K562 (cell line): ENCODE measurements at regions not wholly inside any gene's neighbourhood (a gene's known extent, or its start where the extent isn't known, plus 50 kb on each side); places are given as distances from the start of the nearest gene placed in this dataset.

ENCODE experiments used
- ATAC-seq: fragments of 200-7000 bp; cut with Tn5 transposase; 3 replicates; pipeline ENCODE4 v1.9.1; 2020; ENCODE audit warnings: moderate library complexity
- BruUV-seq: library from RNA; stranded (reverse); fragments of 400-500 nt; replicated peaks from 2 replicates; lab custom pipeline; 2021; lab: Mats Ljungman, UMichigan
- CTCF ChIA-PET: fragments of 300-600 bp; formaldehyde crosslinking; extraction: SDS; loops from one replicate; lab custom pipeline; 2021; ENCODE audit warnings: low intra/inter-chr PET ratio; lab: Yijun Ruan, JAX
- POLR2A ChIA-PET: fragments of 300-600, 350-650 bp; sonication (Branson Sonifier 250); formaldehyde crosslinking; extraction: SDS; loops from one replicate; lab custom pipeline; 2021; ENCODE audit warnings: antibody characterized with exemption, inconsistent platforms; lab: Yijun Ruan, JAX
- DNase-seq, 4 experiments: peaks; one replicate each; pipeline versions ENCODE4 v3.0.0 to v3.0.0-alpha.2; 2011 to 2018; ENCODE audit warnings: low spot score in 3 of 4, mixed read lengths in 3 of 4; ENCODE audit errors: extremely low read depth in 1 of 4
- FAIRE-seq: peaks from 2 replicates; lab custom pipeline; 2011; peaks lifted over from hg19 to GRCh38; lab: Jason Lieb, UNC
- H2AFZ ChIP-seq: 2 replicates; pipeline ENCODE4 v1.6.0; 2011; ENCODE audit warnings: low read depth, low read length, control low read depth, inconsistent platforms
- H3K27ac ChIP-seq: fragments of 200-600 bp; 3 replicates; pipeline ENCODE4 v1.8.0; 2011; ENCODE audit warnings: low read depth, mild to moderate bottlenecking, control low read depth, inconsistent platforms, low read length, moderate library complexity, mixed read lengths; ENCODE audit errors: extremely low read depth
- H3K27me3 ChIP-seq, 2 experiments: fragments of 300-600 bp in 1 of 2; 2 replicates in 1 of 2; 3 replicates in 1 of 2; pipeline versions ENCODE4 v1.6.0 to v1.8.0; 2011; ENCODE audit warnings: inconsistent platforms in 2 of 2, low read length in 2 of 2, mild to moderate bottlenecking in 1 of 2, mixed read lengths in 1 of 2, moderate library complexity in 1 of 2; ENCODE audit not compliant: control insufficient read depth in 2 of 2, insufficient read depth in 2 of 2
- H3K36me3 ChIP-seq: fragments of 300-600 bp; 3 replicates; pipeline ENCODE4 v1.8.0; 2011; ENCODE audit warnings: mild to moderate bottlenecking, low read length, inconsistent platforms; ENCODE audit not compliant: control insufficient read depth, insufficient read depth
- H3K4me1 ChIP-seq, 2 experiments: fragments of 200-600 bp in 1 of 2; replicated peaks in 1 of 2; 2 replicates in 1 of 2; 3 replicates in 1 of 2; pipeline versions ENCODE4 v1.5.1 to v1.8.0; 2011; ENCODE audit warnings: inconsistent platforms in 2 of 2, low read length in 2 of 2, mild to moderate bottlenecking in 1 of 2, mixed read lengths in 1 of 2, moderate library complexity in 1 of 2; ENCODE audit not compliant: control insufficient read depth in 2 of 2, insufficient read depth in 2 of 2
- H3K4me2 ChIP-seq: 2 replicates; pipeline ENCODE4 v1.6.1; 2011; ENCODE audit warnings: low read length, control low read depth, inconsistent platforms, mixed read lengths; ENCODE audit not compliant: insufficient read depth
- H3K4me3 ChIP-seq: fragments of 200-600 bp; sonication (generic), shearing (Covaris generic); 2 replicates; pipeline ENCODE4 v1.5.1; 2016; ENCODE audit warnings: control low read depth, inconsistent platforms
- H3K79me2 ChIP-seq: fragments of 200-600 bp; 3 replicates; pipeline ENCODE4 v1.8.0; 2011; ENCODE audit warnings: low read length, inconsistent platforms; ENCODE audit not compliant: control insufficient read depth, insufficient read depth
- H3K9ac ChIP-seq, 2 experiments: 2 replicates each; pipeline versions ENCODE4 v1.6.0 to v1.6.1; 2011; ENCODE audit warnings: low read depth in 2 of 2, low read length in 2 of 2, control low read depth in 1 of 2, inconsistent platforms in 1 of 2, mild to moderate bottlenecking in 1 of 2, mixed read lengths in 1 of 2; ENCODE audit not compliant: insufficient read depth in 1 of 2
- H3K9me1 ChIP-seq: one replicate; pipeline ENCODE4 v1.6.0; 2011; ENCODE audit warnings: inconsistent platforms, mild to moderate bottlenecking, low read length, moderate library complexity; ENCODE audit not compliant: control insufficient read depth, insufficient read depth
- H3K9me3 ChIP-seq: replicated peaks from 2 replicates; pipeline ENCODE4 v1.5.1; 2011; ENCODE audit warnings: low read depth, low read length, inconsistent platforms; ENCODE audit not compliant: control insufficient read depth, insufficient read depth
- H4K20me1 ChIP-seq: replicated peaks from 2 replicates; pipeline ENCODE4 v1.6.1; 2011; ENCODE audit warnings: low read length, inconsistent platforms, mixed read lengths; ENCODE audit not compliant: control insufficient read depth, insufficient read depth
- ARID3A ChIP-seq: IDR thresholded peaks from 2 replicates; pipeline ENCODE4 v1.6.1; 2012; ENCODE audit warnings: low read depth, low read length, improper control_type of control experiment, borderline replicate concordance
- ETV1 ChIP-seq: fragments of 450-650 bp; conservative IDR thresholded peaks from 2 replicates; pipeline ENCODE4 v1.6.1; 2016; ENCODE audit warnings: missing genetic modification characterization, control low read depth, low read depth, missing compliant biosample characterization
- HEY1 ChIP-seq: fragments of 250-450 bp; sonication (Bioruptor Pico); IDR thresholded peaks from 2 replicates; pipeline ENCODE4 v1.5.0; 2020; ENCODE audit warnings: mild to moderate bottlenecking, moderate library complexity, borderline replicate concordance
- HLTF ChIP-seq: fragments of 450-650 bp; IDR thresholded peaks from 2 replicates; pipeline ENCODE4 v1.6.1; 2016
- KDM2B ChIP-seq: fragments of 250-450 bp; sonication (Bioruptor Pico); IDR thresholded peaks from 2 replicates; pipeline ENCODE4 v1.8.0; 2021; ENCODE audit warnings: mild to moderate bottlenecking, moderate library complexity
- L3MBTL2 ChIP-seq: fragments of 450-650 bp; IDR thresholded peaks from 2 replicates; pipeline ENCODE4 v1.6.1; 2016; ENCODE audit warnings: mild to moderate bottlenecking, moderate library complexity
- RBBP5 ChIP-seq: fragments of 200-600 bp; sonication (generic); IDR thresholded peaks from 2 replicates; pipeline ENCODE4 v1.6.1; 2012; ENCODE audit warnings: borderline replicate concordance, mild to moderate bottlenecking, low read length, control low read depth, inconsistent platforms; ENCODE audit not compliant: insufficient read depth, poor library complexity, severe bottlenecking
- TCF7 ChIP-seq: sonication (generic); IDR thresholded peaks from 2 replicates; pipeline ENCODE4 v1.6.1; 2016; ENCODE audit warnings: antibody characterized with exemption, borderline replicate concordance
- ZC3H4 ChIP-seq: sonication (generic); formaldehyde crosslinking; IDR thresholded peaks from 2 replicates; pipeline ENCODE4 v1.9.0; 2021; ENCODE audit warnings: missing genetic modification reagents, borderline replicate concordance
- ZNF764 ChIP-seq: fragments of 250-450 bp; sonication (Bioruptor Pico); IDR thresholded peaks from 2 replicates; pipeline ENCODE4 v1.4.0; 2020; ENCODE audit warnings: low read depth, mild to moderate bottlenecking, moderate library complexity
- WGBS: fragments of 100-300 bp; shearing (Covaris generic); methylation state at CpG from one replicate; pipeline ENCODE4 v1.1.6; 2016; ENCODE audit warnings: low coverage, mixed read lengths; ENCODE audit not compliant: insufficient coverage; ENCODE audit errors: missing lambda C conversion rate; 5-methylcytosine and 5-hydroxymethylcytosine counted together
- in situ Hi-C: fragments of 300-500 bp; cut with MboI; formaldehyde crosslinking; loops from 4 replicates; pipeline ENCODE4 v1.15.0; 2018; ENCODE audit warnings: inconsistent platforms, mixed read lengths
- intact Hi-C: fragments of 100-400 bp; cut with micrococcal nuclease; formaldehyde crosslinking; loops from 2 replicates; pipeline ENCODE4 v1.14.2; 2022
- TF ChIP-seq, protein P1 (sequence below): fragments of 250-450 bp; sonication (Bioruptor Pico); IDR thresholded peaks from 2 replicates; pipeline ENCODE4 v1.8.0; 2022; ENCODE audit warnings: moderate library complexity, mild to moderate bottlenecking, inconsistent platforms

- POLR2A ChIA-PET = no interaction called here
- H3K79me2 ChIP-seq = no peaks in the 10 kb centered on the region
- in situ Hi-C loops = no loop called here
Observed at GRCh38 chr7:56495165-56495564, 378.9 kb upstream of the NUPR2 start.

GRCh38 chr7:56493704-56494450, 377.7 kb upstream of the NUPR2 start:
- no peak for FAIRE-seq
- no peak for TF ChIP-seq RBBP5
- TF ChIP-seq L3MBTL2 = no peak
- no peak for TF ChIP-seq ETV1 (tag)
- no peak for TF ChIP-seq HEY1 (CRISPR knock-in tag)
- TF ChIP-seq KDM2B = no peak
- no peak for TF ChIP-seq ARID3A
- no peak for TF ChIP-seq ZC3H4 (CRISPR knock-in tag)
- TF ChIP-seq ZNF764 (CRISPR knock-in tag) = no peak
- TF ChIP-seq HLTF = no peak
- intact Hi-C loops (no loop called here), in situ Hi-C loops (no loop called here)
- no TSS peak for BruUV-seq
- no peak for ATAC-seq
- Histone ChIP-seq H3K27me3 (no peaks in the 10 kb centered on the region), H3K4me3 (no peak overlapping the region), H3K4me1 (no peaks in the 10 kb centered on the region), H2AFZ (no peak overlapping the region), H3K9me3 (no peaks in the 10 kb centered on the region), H3K27ac (no peak overlapping the region), H3K36me3 (no peaks in the 10 kb centered on the region), H3K79me2 (no peaks in the 10 kb centered on the region), H3K4me2 (no peak overlapping the region), H4K20me1 (no peaks in the 10 kb centered on the region), H3K9ac (no peak overlapping the region), H3K9me1 (no peaks in the 10 kb centered on the region)
- CTCF ChIA-PET = no interaction called here
- POLR2A ChIA-PET = no interaction called here
- no peak for DNase-seq
- WGBS = 0% methylated on average over 7 of the region's 8 CpGs

More at GRCh38 chr7:56495165-56495564, 378.9 kb upstream of the NUPR2 start:
- H3K9me1 ChIP-seq = no peaks in the 10 kb centered on the region
- DNase-seq (no peak), ATAC-seq (no peak), FAIRE-seq (no peak)
- H3K4me3 ChIP-seq = no peak overlapping the region
- no peaks in the 10 kb centered on the region for H3K9me3 ChIP-seq
- H3K4me1 ChIP-seq = no peaks in the 10 kb centered on the region
- H4K20me1 ChIP-seq = no peaks in the 10 kb centered on the region
- H3K27ac ChIP-seq = no peak overlapping the region
- H3K27me3 ChIP-seq = no peaks in the 10 kb centered on the region
- CTCF ChIA-PET = no interaction called here
- no peaks in the 10 kb centered on the region for H3K36me3 ChIP-seq
- 0% methylated on average over 3 of the region's 3 CpGs for WGBS
- intact Hi-C loops = no loop called here
- BruUV-seq = no TSS peak
- TF ChIP-seq, protein P1, sequence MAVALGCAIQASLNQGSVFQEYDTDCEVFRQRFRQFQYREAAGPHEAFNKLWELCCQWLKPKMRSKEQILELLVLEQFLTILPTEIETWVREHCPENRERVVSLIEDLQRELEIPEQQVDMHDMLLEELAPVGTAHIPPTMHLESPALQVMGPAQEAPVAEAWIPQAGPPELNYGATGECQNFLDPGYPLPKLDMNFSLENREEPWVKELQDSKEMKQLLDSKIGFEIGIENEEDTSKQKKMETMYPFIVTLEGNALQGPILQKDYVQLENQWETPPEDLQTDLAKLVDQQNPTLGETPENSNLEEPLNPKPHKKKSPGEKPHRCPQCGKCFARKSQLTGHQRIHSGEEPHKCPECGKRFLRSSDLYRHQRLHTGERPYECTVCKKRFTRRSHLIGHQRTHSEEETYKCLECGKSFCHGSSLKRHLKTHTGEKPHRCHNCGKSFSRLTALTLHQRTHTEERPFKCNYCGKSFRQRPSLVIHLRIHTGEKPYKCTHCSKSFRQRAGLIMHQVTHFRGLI (CRISPR knock-in tag) = no peak
- TF ChIP-seq TCF7 = no peak
- H2AFZ ChIP-seq = no peak overlapping the region
- H3K4me2 ChIP-seq = no peak overlapping the region
- no peak overlapping the region for H3K9ac ChIP-seq
